Panc1 (cell line): ENCODE measurements at regions not wholly inside any gene's neighbourhood (a gene's known extent, or its start where the extent isn't known, plus 50 kb on each side); places are given as distances from the start of the nearest gene placed in this dataset.

Source experiments
- ATAC-seq: fragments of 200-7000 bp; cut with Tn5 transposase; 2 replicates; pipeline ENCODE4 v1.9.1; 2020; ENCODE audit warnings: mild to moderate bottlenecking, moderate library complexity
- BruUV-seq: library from RNA; stranded (reverse); fragments of 400-500 nt; replicated peaks from 2 replicates; lab custom pipeline; 2021; lab: Mats Ljungman, UMichigan
- CTCF ChIA-PET: fragments of 300-600 bp; sonication (Branson Sonifier 250); formaldehyde crosslinking; loops from one replicate; lab custom pipeline; 2022; ENCODE audit warnings: antibody characterized with exemption; lab: Charles Lee
- POLR2A ChIA-PET: fragments of 300-600 bp; sonication (Branson Sonifier 250); formaldehyde crosslinking; loops from one replicate; lab custom pipeline; 2022; ENCODE audit warnings: antibody characterized with exemption; lab: Charles Lee
- DNase-seq: peaks from one replicate; pipeline ENCODE4 v3.0.0-alpha.2; 2010; ENCODE audit warnings: low read depth, low spot score
- H3K27ac ChIP-seq: 2 replicates; pipeline ENCODE4 v1.5.1; 2011; ENCODE audit warnings: mild to moderate bottlenecking, low read length, inconsistent platforms
- H3K27me3 ChIP-seq: fragments of 200-500 bp; sonication (Bioruptor generic); 2 replicates; pipeline ENCODE4 v1.6.0; 2014; ENCODE audit warnings: low read length, inconsistent platforms; ENCODE audit not compliant: control insufficient read depth, insufficient read depth
- H3K36me3 ChIP-seq: fragments of 200-500 bp; sonication (Bioruptor generic); 2 replicates; pipeline ENCODE4 v1.5.1; 2014; ENCODE audit warnings: inconsistent platforms, mild to moderate bottlenecking, low read length, moderate library complexity; ENCODE audit not compliant: control insufficient read depth, insufficient read depth
- H3K4me1 ChIP-seq: 2 replicates; pipeline ENCODE4 v1.5.1; 2011; ENCODE audit warnings: inconsistent platforms, mild to moderate bottlenecking, low read length, moderate library complexity; ENCODE audit not compliant: control insufficient read depth, insufficient read depth
- H3K4me3 ChIP-seq, 2 experiments: 2 replicates each; pipeline ENCODE4 v1.5.1; 2011 to 2012; ENCODE audit warnings: low read depth in 2 of 2, low read length in 2 of 2, mild to moderate bottlenecking in 2 of 2, inconsistent platforms in 1 of 2, moderate library complexity in 1 of 2
- H3K9me3 ChIP-seq: fragments of 200-500 bp; sonication (Bioruptor generic); 2 replicates; pipeline ENCODE4 v1.5.1; 2014; ENCODE audit warnings: low read depth, mild to moderate bottlenecking, inconsistent platforms, low read length, moderate library complexity; ENCODE audit not compliant: control insufficient read depth, insufficient read depth
- POLR2AphosphoS5 ChIP-seq: IDR thresholded peaks from 2 replicates; pipeline ENCODE4 v1.6.1; 2012; ENCODE audit warnings: mild to moderate bottlenecking, low read depth, low read length, moderate library complexity
- SIN3A ChIP-seq: IDR thresholded peaks from 2 replicates; pipeline ENCODE4 v1.6.1; 2012; ENCODE audit warnings: low read depth, mild to moderate bottlenecking, low read length, moderate library complexity, borderline replicate concordance; ENCODE audit not compliant: insufficient read depth
- TCF7L2 ChIP-seq: IDR thresholded peaks from 2 replicates; pipeline ENCODE4 v1.6.1; 2011; ENCODE audit warnings: mild to moderate bottlenecking, low read depth, low read length, inconsistent platforms
- in situ Hi-C: cut with HindIII; loops from 2 replicates; pipeline ENCODE4 v1.10.0; 2016; ENCODE audit warnings: low sequenced_read_pairs, low pct_unique_long_range_greater_than_20kb
- intact Hi-C: fragments of 100-400 bp; cut with micrococcal nuclease; formaldehyde crosslinking; loops from one replicate; pipeline ENCODE4 v1.10.0; 2022; ENCODE audit not compliant: unreplicated experiment
- TF ChIP-seq, protein P1 (sequence below): fragments of 450-650 bp; IDR thresholded peaks from 2 replicates; pipeline ENCODE4 v1.5.1; 2017; ENCODE audit warnings: mild to moderate bottlenecking
- TF ChIP-seq, protein P2 (sequence below), 2 experiments: IDR thresholded peaks; 2 replicates each; pipeline ENCODE4 v1.6.1; 2011 to 2012; ENCODE audit warnings: low read depth in 2 of 2, control low read depth in 1 of 2, low read length in 1 of 2, mild to moderate bottlenecking in 1 of 2, moderate library complexity in 1 of 2; ENCODE audit not compliant: insufficient read depth in 1 of 2

DNA sequence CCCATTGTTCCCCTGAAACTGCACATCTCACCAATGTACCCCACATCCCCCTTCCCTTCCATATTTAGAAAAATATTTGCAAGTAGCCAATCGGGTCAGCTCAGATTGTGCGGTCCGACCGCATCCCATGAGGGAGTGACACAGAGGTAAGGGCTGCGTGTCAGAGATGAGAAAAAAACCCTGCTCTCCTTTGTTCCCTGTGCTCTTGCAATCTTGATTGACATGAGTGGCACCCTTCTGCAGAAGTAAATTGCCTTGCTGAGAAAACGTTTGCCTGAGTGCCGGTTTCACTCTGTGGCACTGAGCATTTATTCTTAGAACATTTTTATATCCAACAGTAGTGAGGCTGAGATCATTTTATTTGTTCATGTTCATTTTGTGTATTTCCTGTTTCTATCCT is 81.6 kb upstream of the CCDC90B start:
- intact Hi-C loops (no loop called here), in situ Hi-C loops (no loop called here)
- CTCF ChIA-PET, result no interaction called here
- H3K36me3 ChIP-seq, result no peaks in the 10 kb centered on the region
- no TSS peak for BruUV-seq
- no peaks in the 10 kb centered on the region for H3K27me3 ChIP-seq
- DNase-seq (no peak), ATAC-seq (no peak)
- TF ChIP-seq POLR2AphosphoS5 (no peak), TCF7L2 (no peak), SIN3A (no peak)
- TF ChIP-seq, protein P1, sequence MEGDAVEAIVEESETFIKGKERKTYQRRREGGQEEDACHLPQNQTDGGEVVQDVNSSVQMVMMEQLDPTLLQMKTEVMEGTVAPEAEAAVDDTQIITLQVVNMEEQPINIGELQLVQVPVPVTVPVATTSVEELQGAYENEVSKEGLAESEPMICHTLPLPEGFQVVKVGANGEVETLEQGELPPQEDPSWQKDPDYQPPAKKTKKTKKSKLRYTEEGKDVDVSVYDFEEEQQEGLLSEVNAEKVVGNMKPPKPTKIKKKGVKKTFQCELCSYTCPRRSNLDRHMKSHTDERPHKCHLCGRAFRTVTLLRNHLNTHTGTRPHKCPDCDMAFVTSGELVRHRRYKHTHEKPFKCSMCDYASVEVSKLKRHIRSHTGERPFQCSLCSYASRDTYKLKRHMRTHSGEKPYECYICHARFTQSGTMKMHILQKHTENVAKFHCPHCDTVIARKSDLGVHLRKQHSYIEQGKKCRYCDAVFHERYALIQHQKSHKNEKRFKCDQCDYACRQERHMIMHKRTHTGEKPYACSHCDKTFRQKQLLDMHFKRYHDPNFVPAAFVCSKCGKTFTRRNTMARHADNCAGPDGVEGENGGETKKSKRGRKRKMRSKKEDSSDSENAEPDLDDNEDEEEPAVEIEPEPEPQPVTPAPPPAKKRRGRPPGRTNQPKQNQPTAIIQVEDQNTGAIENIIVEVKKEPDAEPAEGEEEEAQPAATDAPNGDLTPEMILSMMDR, result no peak
- TF ChIP-seq, protein P2, sequence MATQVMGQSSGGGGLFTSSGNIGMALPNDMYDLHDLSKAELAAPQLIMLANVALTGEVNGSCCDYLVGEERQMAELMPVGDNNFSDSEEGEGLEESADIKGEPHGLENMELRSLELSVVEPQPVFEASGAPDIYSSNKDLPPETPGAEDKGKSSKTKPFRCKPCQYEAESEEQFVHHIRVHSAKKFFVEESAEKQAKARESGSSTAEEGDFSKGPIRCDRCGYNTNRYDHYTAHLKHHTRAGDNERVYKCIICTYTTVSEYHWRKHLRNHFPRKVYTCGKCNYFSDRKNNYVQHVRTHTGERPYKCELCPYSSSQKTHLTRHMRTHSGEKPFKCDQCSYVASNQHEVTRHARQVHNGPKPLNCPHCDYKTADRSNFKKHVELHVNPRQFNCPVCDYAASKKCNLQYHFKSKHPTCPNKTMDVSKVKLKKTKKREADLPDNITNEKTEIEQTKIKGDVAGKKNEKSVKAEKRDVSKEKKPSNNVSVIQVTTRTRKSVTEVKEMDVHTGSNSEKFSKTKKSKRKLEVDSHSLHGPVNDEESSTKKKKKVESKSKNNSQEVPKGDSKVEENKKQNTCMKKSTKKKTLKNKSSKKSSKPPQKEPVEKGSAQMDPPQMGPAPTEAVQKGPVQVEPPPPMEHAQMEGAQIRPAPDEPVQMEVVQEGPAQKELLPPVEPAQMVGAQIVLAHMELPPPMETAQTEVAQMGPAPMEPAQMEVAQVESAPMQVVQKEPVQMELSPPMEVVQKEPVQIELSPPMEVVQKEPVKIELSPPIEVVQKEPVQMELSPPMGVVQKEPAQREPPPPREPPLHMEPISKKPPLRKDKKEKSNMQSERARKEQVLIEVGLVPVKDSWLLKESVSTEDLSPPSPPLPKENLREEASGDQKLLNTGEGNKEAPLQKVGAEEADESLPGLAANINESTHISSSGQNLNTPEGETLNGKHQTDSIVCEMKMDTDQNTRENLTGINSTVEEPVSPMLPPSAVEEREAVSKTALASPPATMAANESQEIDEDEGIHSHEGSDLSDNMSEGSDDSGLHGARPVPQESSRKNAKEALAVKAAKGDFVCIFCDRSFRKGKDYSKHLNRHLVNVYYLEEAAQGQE (IDR thresholded peaks at IDR 0.05; ENCODE audit: insufficient read depth in 1 of 2, low read depth in 2 of 2, low read length in 1 of 2), result no peak
- H3K4me3 ChIP-seq, result no peak overlapping the region
- H3K4me1 ChIP-seq, result no peaks in the 10 kb centered on the region
- H3K9me3 ChIP-seq, result peaks cover 12% of the 10 kb centered on the region; the same call in 1 of the 2 replicates
- no peak overlapping the region for H3K27ac ChIP-seq
- POLR2A ChIA-PET, result no interaction called here

DNA sequence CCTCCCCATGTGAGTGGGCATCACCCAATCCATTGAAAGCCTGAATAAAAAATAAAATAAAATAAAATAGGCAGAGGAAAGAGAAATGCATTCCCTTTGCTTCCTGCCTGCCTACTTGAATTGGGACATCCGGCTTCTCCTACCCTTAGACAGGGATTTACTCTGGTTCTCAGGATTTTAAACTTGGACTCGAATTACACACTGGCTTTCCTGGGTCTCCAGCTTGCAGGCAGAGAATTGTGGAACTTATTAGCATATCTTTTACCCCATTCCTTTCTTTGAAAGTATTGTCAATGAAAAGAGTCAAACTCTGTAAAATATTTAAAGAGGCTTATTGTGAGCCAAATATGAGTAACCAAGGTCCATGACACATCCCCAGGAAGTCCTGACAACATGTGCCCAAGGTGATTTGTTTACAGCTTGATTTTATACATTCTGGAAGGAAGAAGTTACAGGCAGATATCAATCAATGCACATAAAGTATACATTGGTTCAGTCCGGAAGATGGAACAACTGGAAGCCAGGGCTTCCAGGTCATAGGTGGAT is 78.4 kb upstream of the CCDC90B start:
- Histone ChIP-seq H3K27me3 (no peaks in the 10 kb centered on the region), H3K4me1 (no peaks in the 10 kb centered on the region), H3K36me3 (no peaks in the 10 kb centered on the region), H3K27ac (no peak overlapping the region), H3K9me3 (peaks cover 12% of the 10 kb centered on the region; the same call in 1 of the 2 replicates), H3K4me3 (no peak overlapping the region)
- intact Hi-C loops (no loop called here), in situ Hi-C loops (no loop called here)
- ChIA-PET POLR2A (no interaction called here), CTCF (interaction anchor here (0.5 kb wide), 1 partner anchor 22 kb away, joined by 6 read pairs; no protein-coding TSS in a partner anchor)
- no TSS peak for BruUV-seq
- TF ChIP-seq TCF7L2, result no peak
- TF ChIP-seq, protein P1, result no peak
- TF ChIP-seq, protein P2 (IDR thresholded peaks at IDR 0.05; ENCODE audit: insufficient read depth in 1 of 2, low read depth in 2 of 2, low read length in 1 of 2), result no peak
- no peak for TF ChIP-seq SIN3A
- no peak for TF ChIP-seq POLR2AphosphoS5
- ATAC-seq (no peak), DNase-seq (no peak)
